ENCODE measurements at regions not wholly inside any gene's neighbourhood (a gene's known extent, or its start where the extent isn't known, plus 50 kb on each side); places are given as distances from the start of the nearest gene placed in this dataset.

- Histone ChIP-seq H3K9ac (ENCODE audit: low read length) (no peak overlapping the region), H3K4me3 (ENCODE audit: low read depth, low read length) (no peak overlapping the region), H3K4me1 (ENCODE audit: control insufficient read depth, insufficient read depth, low read length) (peaks cover 9% of the 10 kb centered on the region), H3K27ac (ENCODE audit: low read depth, low read length) (no peak overlapping the region), H3K36me3 (ENCODE audit: control insufficient read depth, insufficient read depth, low read length) (no peaks in the 10 kb centered on the region), H3K27me3 (ENCODE audit: control insufficient read depth, insufficient read depth, low read length) (no peaks in the 10 kb centered on the region), H3K9me3 (ENCODE audit: control insufficient read depth, insufficient read depth, low read depth, low read length) (no peaks in the 10 kb centered on the region)
Measured at GRCh38 chr14:51545396-51545795, 106.3 kb upstream of the FRMD6 start.

- no peak overlapping the region for H3K27ac ChIP-seq (ENCODE audit: low read depth, low read length)
- no peaks in the 10 kb centered on the region for H3K9me3 ChIP-seq (ENCODE audit: control insufficient read depth, insufficient read depth, low read depth, low read length)
- peaks cover 9% of the 10 kb centered on the region for H3K4me1 ChIP-seq (ENCODE audit: control insufficient read depth, insufficient read depth, low read length)
- H3K9ac ChIP-seq (ENCODE audit: low read length): no peak overlapping the region
- H3K27me3 ChIP-seq (ENCODE audit: control insufficient read depth, insufficient read depth, low read length): no peaks in the 10 kb centered on the region
- H3K36me3 ChIP-seq (ENCODE audit: control insufficient read depth, insufficient read depth, low read length): no peaks in the 10 kb centered on the region
- H3K4me3 ChIP-seq (ENCODE audit: low read depth, low read length): no peak overlapping the region
Measured at GRCh38 chr14:51546099-51546498, 105.6 kb upstream of the FRMD6 start.

GRCh38 chr14:51546603-51547258, 105.0 kb upstream of the FRMD6 start:
- H3K36me3 ChIP-seq (ENCODE audit: control insufficient read depth, insufficient read depth, low read length): no peaks in the 10 kb centered on the region
- no peaks in the 10 kb centered on the region for H3K27me3 ChIP-seq (ENCODE audit: control insufficient read depth, insufficient read depth, low read length)
- H3K9me3 ChIP-seq (ENCODE audit: control insufficient read depth, insufficient read depth, low read depth, low read length): no peaks in the 10 kb centered on the region
- peaks cover 9% of the 10 kb centered on the region for H3K4me1 ChIP-seq (ENCODE audit: control insufficient read depth, insufficient read depth, low read length)
- no peak overlapping the region for H3K27ac ChIP-seq (ENCODE audit: low read depth, low read length)
- H3K9ac ChIP-seq (ENCODE audit: low read length): no peak overlapping the region
- no peak overlapping the region for H3K4me3 ChIP-seq (ENCODE audit: low read depth, low read length)

GRCh38 chr14:51547260-51547659, 104.5 kb upstream of the FRMD6 start:
- H3K27me3 ChIP-seq (ENCODE audit: control insufficient read depth, insufficient read depth, low read length): no peaks in the 10 kb centered on the region
- no peak overlapping the region for H3K9ac ChIP-seq (ENCODE audit: low read length)
- H3K4me3 ChIP-seq (ENCODE audit: low read depth, low read length): no peak overlapping the region
- no peaks in the 10 kb centered on the region for H3K9me3 ChIP-seq (ENCODE audit: control insufficient read depth, insufficient read depth, low read depth, low read length)
- peaks cover 9% of the 10 kb centered on the region for H3K4me1 ChIP-seq (ENCODE audit: control insufficient read depth, insufficient read depth, low read length)
- no peaks in the 10 kb centered on the region for H3K36me3 ChIP-seq (ENCODE audit: control insufficient read depth, insufficient read depth, low read length)
- no peak overlapping the region for H3K27ac ChIP-seq (ENCODE audit: low read depth, low read length)

GRCh38 chr14:51547701-51548100, 104.0 kb upstream of the FRMD6 start:
- peaks cover 9% of the 10 kb centered on the region for H3K4me1 ChIP-seq (ENCODE audit: control insufficient read depth, insufficient read depth, low read length)
- H3K27me3 ChIP-seq (ENCODE audit: control insufficient read depth, insufficient read depth, low read length): no peaks in the 10 kb centered on the region
- H3K9ac ChIP-seq (ENCODE audit: low read length): no peak overlapping the region
- H3K4me3 ChIP-seq (ENCODE audit: low read depth, low read length): no peak overlapping the region
- H3K36me3 ChIP-seq (ENCODE audit: control insufficient read depth, insufficient read depth, low read length): no peaks in the 10 kb centered on the region
- H3K9me3 ChIP-seq (ENCODE audit: control insufficient read depth, insufficient read depth, low read depth, low read length): no peaks in the 10 kb centered on the region
- no peak overlapping the region for H3K27ac ChIP-seq (ENCODE audit: low read depth, low read length)

- H3K9ac ChIP-seq (ENCODE audit: low read length): no peak overlapping the region
- no peaks in the 10 kb centered on the region for H3K36me3 ChIP-seq (ENCODE audit: control insufficient read depth, insufficient read depth, low read length)
- H3K27ac ChIP-seq (ENCODE audit: low read depth, low read length): no peak overlapping the region
- H3K9me3 ChIP-seq (ENCODE audit: control insufficient read depth, insufficient read depth, low read depth, low read length): no peaks in the 10 kb centered on the region
- H3K27me3 ChIP-seq (ENCODE audit: control insufficient read depth, insufficient read depth, low read length): no peaks in the 10 kb centered on the region
- H3K4me1 ChIP-seq (ENCODE audit: control insufficient read depth, insufficient read depth, low read length): peaks cover 9% of the 10 kb centered on the region
- H3K4me3 ChIP-seq (ENCODE audit: low read depth, low read length): no peak overlapping the region
Measured at GRCh38 chr14:51548187-51548586, 103.5 kb upstream of the FRMD6 start.

GRCh38 chr14:51550636-51551035, 101.1 kb upstream of the FRMD6 start:
- no peak overlapping the region for H3K27ac ChIP-seq (ENCODE audit: low read depth, low read length)

GRCh38 chr14:51552275-51552674, 99.4 kb upstream of the FRMD6 start:
- peaks cover 1% of the 10 kb centered on the region; the same call in 1 of the 2 replicates for H3K4me1 ChIP-seq (ENCODE audit: control insufficient read depth, insufficient read depth, low read length)
- no peaks in the 10 kb centered on the region for H3K27me3 ChIP-seq (ENCODE audit: control insufficient read depth, insufficient read depth, low read length)
- H3K9me3 ChIP-seq (ENCODE audit: control insufficient read depth, insufficient read depth, low read depth, low read length): no peaks in the 10 kb centered on the region
- no peak overlapping the region for H3K9ac ChIP-seq (ENCODE audit: low read length)
- no peaks in the 10 kb centered on the region for H3K36me3 ChIP-seq (ENCODE audit: control insufficient read depth, insufficient read depth, low read length)
- H3K4me3 ChIP-seq (ENCODE audit: low read depth, low read length): no peak overlapping the region
- no peak overlapping the region for H3K27ac ChIP-seq (ENCODE audit: low read depth, low read length)

More at GRCh38 chr14:51550636-51551035, 101.1 kb upstream of the FRMD6 start:
- Histone ChIP-seq H3K4me3 (ENCODE audit: low read depth, low read length) (no peak overlapping the region), H3K36me3 (ENCODE audit: control insufficient read depth, insufficient read depth, low read length) (no peaks in the 10 kb centered on the region), H3K4me1 (ENCODE audit: control insufficient read depth, insufficient read depth, low read length) (peaks cover 4% of the 10 kb centered on the region), H3K27me3 (ENCODE audit: control insufficient read depth, insufficient read depth, low read length) (no peaks in the 10 kb centered on the region), H3K9me3 (ENCODE audit: control insufficient read depth, insufficient read depth, low read depth, low read length) (no peaks in the 10 kb centered on the region), H3K9ac (ENCODE audit: low read length) (no peak overlapping the region)

GRCh38 chr14:51552768-51553404, 98.8 kb upstream of the FRMD6 start:
- H3K27me3 ChIP-seq (ENCODE audit: control insufficient read depth, insufficient read depth, low read length): no peaks in the 10 kb centered on the region
- H3K4me3 ChIP-seq (ENCODE audit: low read depth, low read length): no peak overlapping the region
- H3K4me1 ChIP-seq (ENCODE audit: control insufficient read depth, insufficient read depth, low read length): no peaks in the 10 kb centered on the region
- no peaks in the 10 kb centered on the region for H3K9me3 ChIP-seq (ENCODE audit: control insufficient read depth, insufficient read depth, low read depth, low read length)
- H3K36me3 ChIP-seq (ENCODE audit: control insufficient read depth, insufficient read depth, low read length): no peaks in the 10 kb centered on the region
- no peak overlapping the region for H3K9ac ChIP-seq (ENCODE audit: low read length)
- H3K27ac ChIP-seq (ENCODE audit: low read depth, low read length): no peak overlapping the region

- Histone ChIP-seq H3K4me1 (ENCODE audit: control insufficient read depth, insufficient read depth, low read length) (no peaks in the 10 kb centered on the region), H3K4me3 (ENCODE audit: low read depth, low read length) (no peak overlapping the region), H3K27me3 (ENCODE audit: control insufficient read depth, insufficient read depth, low read length) (no peaks in the 10 kb centered on the region), H3K9ac (ENCODE audit: low read length) (no peak overlapping the region), H3K27ac (ENCODE audit: low read depth, low read length) (no peak overlapping the region), H3K9me3 (ENCODE audit: control insufficient read depth, insufficient read depth, low read depth, low read length) (no peaks in the 10 kb centered on the region), H3K36me3 (ENCODE audit: control insufficient read depth, insufficient read depth, low read length) (no peaks in the 10 kb centered on the region)
Measured at GRCh38 chr14:51554339-51554920, 97.3 kb upstream of the FRMD6 start.

- Histone ChIP-seq H3K9me3 (ENCODE audit: control insufficient read depth, insufficient read depth, low read depth, low read length) (no peaks in the 10 kb centered on the region), H3K4me3 (ENCODE audit: low read depth, low read length) (no peak overlapping the region), H3K27ac (ENCODE audit: low read depth, low read length) (no peak overlapping the region), H3K27me3 (ENCODE audit: control insufficient read depth, insufficient read depth, low read length) (no peaks in the 10 kb centered on the region), H3K4me1 (ENCODE audit: control insufficient read depth, insufficient read depth, low read length) (no peaks in the 10 kb centered on the region), H3K36me3 (ENCODE audit: control insufficient read depth, insufficient read depth, low read length) (no peaks in the 10 kb centered on the region), H3K9ac (ENCODE audit: low read length) (no peak overlapping the region)
Measured at GRCh38 chr14:51554953-51555352, 96.8 kb upstream of the FRMD6 start.

All from HUES6 (cell line).